Embryonic facial prominence (tissue), 1 donor: ENCODE measurements at regions not wholly inside any gene's neighbourhood (a gene's known extent, or its start where the extent isn't known, plus 50 kb on each side); places are given as distances from the start of the nearest gene placed in this dataset.

ENCODE experiments used
- DNase-seq: peaks from one replicate; pipeline ENCODE4 v3.0.0-alpha.2; 2016; ENCODE audit errors: extremely low spot score

DNA sequence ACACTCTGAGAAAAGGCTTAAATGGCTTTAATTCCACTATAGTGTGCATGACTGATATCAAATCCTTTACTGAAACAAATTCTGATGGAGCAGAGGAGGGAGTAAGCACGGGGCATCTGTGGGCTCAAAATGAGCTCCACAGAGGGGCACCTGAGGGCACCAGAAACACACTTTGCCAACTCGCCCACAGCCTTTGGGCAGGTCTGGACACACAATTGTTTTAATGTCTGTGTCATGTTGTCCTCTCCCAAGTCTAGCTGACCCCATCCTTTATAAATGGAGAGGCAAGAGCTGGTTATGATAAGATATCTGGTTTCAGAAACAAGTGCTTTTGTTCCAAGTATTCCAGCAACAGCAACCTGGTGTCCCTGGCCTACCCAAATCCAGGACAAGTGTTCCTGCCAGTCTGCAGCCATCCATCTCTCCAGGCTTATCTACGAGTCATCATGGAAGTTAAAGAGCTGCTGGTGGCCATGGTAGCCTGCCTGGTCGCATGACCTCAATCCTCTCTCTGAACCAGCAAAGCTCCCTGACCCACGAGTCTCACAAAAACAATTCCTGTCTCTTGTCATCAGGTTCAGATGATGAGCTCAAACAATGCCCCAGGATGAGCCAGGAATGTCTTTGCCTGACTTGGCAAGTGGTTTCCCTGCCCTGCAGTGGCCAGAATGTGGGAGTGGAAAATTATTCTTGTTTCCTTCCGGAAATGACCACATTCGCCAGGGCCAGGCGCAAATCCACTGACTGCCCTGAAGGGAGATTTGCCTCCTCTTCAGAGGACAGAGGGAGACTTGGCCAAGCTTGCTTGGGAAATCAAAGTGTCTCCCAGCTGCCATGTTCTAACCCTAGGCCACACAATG lies 64.4 kb upstream of the TPM1 start:
- no peak for DNase-seq

DNA sequence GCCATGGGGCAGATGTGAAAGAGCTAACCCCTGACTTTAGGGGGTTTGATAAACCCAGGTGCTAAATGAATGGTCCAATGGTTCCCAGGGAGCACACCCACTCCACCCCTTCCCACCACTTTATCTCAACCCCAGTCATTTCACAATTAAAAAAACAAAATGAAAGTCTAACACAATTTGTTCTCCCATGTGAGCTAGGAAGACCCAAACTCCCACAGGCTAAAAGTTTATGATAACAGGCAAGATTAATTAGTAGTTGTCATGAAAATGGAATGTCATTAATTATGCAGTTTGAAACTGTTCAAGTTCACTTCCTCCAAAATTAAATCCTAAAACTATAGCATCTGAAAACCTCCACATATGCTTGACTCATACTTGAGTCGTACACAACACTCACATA lies 63.3 kb upstream of the TPM1 start:
- DNase-seq, result no peak

DNA sequence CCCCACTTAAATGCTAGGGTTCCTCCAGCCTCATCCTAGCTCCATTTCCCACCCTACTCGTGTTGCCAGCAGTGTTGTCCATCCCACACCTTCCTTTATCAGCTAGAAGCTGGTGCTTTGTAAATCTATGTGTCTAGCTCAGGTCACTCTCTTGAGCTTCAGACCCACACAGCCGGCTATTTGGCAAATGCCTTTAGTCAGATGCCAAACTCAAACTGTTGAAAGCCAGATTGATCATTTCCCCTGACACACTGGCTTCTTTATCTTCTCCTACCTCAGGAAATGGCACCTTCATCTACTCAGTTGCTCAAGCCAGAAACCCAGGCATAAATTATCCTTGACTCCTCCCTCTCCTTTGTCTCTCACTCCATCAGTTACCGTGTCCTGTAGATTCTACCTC lies 61.5 kb upstream of the TPM1 start:
- DNase-seq, result no peak

DNA sequence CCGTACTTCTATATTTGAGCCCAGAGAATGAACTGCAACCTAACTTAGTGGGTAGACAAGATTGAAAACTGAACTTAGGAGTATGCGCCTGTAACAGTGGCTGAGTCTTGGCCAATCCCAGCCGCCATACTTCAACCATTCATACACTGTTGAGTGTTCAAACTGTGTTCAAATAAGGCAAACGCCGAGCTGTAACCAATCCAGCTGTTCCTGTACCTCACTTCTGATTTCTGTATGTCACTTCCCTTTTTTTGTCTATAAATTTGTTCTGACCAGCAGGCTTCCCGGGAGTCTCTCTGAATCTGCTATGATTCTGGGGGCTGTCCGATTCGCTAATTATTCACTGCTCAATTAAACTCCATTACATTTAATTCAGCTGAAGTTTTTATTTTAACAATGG lies 58.6 kb upstream of the TPM1 start:
- DNase-seq, result no peak

DNA sequence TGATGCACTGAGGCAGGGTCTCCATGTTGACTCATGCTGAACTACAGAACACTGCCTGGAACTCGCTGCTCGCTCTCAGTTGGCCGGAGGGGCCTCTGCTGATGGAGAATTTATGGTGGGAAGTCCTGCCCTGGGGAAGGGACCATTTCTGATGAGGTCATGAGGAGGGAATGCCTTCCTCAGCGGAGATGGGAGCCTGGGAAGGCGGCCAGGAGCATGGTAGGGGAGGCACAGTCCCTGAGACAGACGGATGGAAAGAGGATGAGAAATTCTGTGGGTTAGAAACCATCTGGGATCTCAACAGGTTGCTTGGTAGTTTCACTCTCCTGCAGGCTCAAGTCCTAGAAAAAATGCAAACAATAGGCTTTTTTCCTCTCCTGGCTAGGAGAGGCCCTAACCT lies 56.8 kb upstream of the TPM1 start:
- DNase-seq, result no peak

DNA sequence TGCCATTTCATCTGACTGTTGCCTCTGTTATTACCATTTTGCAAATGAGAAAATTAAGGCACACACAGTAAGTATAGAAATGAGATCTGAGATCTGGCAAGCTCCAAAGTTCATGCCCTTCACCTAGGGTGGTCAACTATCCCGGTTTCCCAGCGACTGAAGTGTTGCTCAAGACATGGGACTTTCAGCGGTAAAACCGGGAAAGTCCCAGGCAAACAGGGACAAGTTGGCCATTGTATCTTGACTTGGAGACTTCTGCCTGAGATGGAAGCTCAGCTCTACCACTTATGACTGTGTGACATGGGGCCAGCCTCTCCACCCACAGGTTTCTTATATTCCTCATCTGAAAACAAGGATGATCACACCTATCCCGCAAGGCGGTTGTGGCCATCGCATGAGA lies 55.6 kb upstream of the TPM1 start:
- no peak for DNase-seq

DNA sequence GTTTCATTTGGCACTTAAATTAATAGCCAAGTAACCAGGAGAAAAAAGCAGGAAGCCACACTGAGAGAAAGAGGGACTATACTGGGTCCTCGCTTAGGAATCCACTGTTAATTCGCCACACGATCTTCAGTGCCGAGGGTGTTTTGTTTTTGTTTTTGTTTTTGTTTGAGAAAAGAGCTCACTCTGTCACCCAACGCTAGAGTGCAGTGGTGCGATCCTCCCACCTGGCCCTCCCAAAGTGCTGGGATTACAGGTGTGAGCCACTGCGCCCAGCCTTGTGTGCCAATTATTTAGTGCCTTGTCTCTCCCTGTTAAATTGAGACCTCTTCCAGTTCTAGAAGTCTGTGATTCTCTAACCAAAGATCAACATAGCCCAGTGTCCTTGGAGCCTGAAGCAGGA lies 53.8 kb upstream of the TPM1 start:
- no peak for DNase-seq

DNA sequence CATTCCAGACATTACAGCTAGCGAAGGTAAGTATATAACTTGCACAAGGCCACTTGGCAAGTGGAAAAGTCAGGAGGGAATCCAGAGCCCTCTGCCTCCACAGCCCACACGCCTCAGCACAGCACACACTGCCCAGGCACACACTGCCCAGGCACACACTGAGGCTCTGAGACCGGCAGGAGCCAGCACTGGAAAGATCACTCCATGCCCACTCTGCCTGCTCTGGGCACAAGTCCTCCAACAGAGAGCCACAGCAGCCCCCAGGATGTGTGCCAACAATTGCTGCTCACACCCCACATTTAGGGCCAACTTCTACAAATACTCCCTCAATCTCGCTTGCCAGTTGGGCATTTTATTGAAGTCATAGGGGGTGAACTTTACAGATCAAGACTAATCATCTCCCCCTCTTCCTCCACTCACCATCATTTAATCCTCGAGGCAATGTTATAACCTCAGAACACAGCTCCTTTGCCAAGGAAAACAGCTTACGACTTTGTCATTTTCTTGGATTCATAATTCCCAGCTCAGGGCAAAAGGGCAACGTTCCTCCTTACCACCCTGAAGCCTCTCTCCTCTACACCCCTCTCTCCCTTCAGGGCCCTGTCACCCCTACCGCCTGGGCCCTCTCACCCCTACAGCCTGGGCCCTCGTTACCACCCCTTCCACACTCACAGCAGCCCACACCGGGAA lies 53.0 kb upstream of the TPM1 start:
- no peak for DNase-seq

DNA sequence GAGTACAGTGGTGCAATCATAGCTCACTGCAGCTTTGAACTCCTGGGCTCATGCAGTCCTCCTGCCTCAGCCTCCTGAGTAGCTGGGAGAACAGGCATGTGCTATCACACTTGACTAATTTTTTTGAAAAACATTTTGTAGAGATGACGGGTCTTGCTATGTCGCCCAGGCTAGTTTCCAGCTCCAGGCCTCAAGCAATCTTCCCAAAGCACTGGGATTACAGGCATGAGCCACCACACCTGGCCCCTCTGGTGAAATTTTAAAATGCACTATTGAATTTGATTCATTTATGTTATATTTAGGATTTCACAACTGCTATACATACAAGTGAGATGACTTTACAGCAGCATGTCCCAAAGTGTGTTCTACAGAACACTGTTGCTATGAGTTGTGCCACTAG lies 50.8 kb upstream of the TPM1 start:
- no peak for DNase-seq

DNA sequence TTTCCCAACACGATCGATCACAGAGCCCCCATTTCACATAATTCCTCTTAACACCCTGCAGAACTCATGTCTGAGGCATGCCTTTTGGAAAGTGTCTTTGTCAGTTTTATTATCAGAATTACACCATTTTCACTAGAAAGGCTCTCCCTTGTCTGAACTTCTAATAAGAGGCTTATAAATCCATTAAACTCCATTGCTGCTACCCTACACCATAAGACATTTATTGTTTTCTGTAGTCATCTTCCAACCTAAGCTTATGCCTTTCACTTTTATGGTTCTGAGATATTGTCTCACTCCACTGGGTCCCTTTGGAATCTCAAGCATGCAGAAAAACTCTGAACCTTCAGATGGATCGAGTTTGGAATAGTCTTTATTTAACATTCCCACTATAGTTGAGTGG lies 50.2 kb upstream of the TPM1 start:
- no peak for DNase-seq
